Activated T-cell treated with anti-CD3 and anti-CD28 coated beads for 24 hours (primary cell): ENCODE measurements at regions not wholly inside any gene's neighbourhood (a gene's known extent, or its start where the extent isn't known, plus 50 kb on each side); places are given as distances from the start of the nearest gene placed in this dataset.
"Not testable (repeated sequence)": the region's sequence is repeated elsewhere in the genome, so short reads cannot be mapped to it uniquely, and the experiment has no call there.

Source experiments
- DNase-seq: peaks from one replicate; pipeline ENCODE4 v3.0.0-alpha.2; 2020; ENCODE audit warnings: low read depth

- not testable (repeated sequence) for DNase-seq
These were observed 89.5 kb upstream of the SPDYE9 start for GRCh38 chr7:73175322-73175721.

DNA sequence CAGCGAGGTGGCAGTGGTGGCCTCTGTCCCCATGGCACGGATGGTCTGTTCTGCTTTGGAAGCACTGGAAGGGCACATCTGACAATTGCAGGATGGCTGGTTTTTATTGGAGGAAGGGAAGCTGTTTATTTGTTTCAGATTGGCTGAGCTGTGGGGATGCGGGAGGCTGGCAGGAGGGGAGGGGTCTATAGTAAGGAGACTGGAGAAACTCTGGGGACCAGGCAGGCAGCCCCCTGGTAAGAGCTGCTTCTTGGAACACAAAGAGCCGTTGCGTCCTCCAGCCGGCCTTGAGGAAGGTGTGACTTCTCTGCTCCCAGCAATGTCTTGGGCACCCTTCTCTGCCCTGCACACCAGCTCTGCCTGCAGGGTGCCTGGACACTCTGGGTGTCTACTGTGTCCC is 85.1 kb upstream of the SPDYE9 start:
- not testable (repeated sequence) for DNase-seq

DNA sequence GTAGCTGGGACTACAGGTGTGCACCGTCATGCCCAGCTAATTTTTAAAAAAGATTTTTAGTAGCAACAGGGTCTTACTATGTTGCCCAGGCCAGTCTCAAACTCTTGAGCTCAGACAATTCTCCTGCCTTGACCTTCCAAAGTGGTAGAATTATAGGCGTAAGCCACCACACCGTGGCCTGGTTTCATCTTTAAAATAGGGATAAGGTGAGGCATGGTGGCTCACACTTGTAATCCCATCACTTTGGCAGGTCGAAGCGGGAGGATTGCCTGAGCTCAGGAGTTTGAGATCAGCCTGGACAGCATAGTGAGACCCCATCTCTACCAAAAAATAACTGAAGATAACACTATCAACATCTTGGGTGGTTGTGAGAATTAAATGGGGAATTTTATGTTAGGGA is 84.6 kb upstream of the SPDYE9 start:
- not testable (repeated sequence) for DNase-seq

DNA sequence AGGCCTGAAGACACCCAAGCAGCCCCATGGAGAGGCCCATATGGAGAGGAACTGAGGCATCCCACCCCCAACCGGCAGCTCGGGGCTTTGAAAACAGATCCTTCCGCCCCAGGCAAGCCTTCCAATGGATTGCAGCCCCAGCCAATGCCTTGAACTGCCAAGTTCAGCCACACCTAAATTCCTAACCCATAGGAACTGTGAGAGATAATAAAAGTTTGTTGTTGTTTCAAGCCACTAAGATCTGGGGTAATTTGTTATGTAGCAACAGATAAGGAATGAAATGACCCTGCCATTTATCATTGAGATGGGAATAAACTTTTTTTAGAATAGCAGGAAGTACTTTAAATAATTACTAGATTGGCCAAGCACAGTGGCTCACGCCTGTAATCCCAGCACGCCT is 80.3 kb upstream of the SPDYE9 start:
- not testable (repeated sequence) for DNase-seq

DNA sequence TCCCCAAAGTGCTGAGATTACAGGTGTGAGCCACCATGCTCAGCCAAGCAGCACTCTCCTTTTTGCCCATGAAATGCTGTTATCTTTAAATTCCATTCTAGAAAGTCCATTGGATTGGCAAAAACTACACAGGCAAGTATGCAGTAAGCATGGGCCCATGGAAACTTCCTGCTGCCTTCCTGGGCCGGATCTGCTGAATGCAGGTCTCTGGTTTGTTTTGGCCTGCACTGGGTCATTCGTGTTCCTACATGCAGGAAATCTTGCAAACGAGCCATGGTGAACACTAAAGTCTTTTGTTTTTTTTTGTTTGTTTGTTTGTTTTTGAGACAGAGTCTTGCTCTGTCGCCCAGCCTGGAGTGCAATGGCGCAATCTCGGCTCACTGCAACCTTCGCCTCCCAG is 76.8 kb upstream of the SPDYE9 start:
- DNase-seq = not testable (repeated sequence)

DNA sequence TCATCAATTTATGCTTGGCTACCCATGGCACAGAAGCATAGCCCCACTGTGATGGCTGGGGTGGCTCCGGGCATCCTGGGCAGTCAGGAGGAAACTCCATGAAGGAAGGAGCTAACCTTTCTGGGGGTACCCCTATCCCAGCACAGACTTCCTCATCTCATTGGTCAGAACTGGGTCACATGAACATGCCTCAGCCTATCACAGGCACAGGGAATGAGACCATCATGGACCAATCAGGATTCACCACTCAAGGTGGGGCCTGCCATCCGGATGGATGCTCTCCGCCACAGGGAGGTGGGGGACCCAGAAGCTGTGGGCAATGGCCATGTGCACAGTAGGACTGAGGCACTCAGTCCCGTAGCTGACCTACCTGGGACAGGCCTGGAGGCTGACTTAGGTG is 75.9 kb upstream of the SPDYE9 start:
- DNase-seq = not testable (repeated sequence)

- not testable (repeated sequence) for DNase-seq
These were observed 71.4 kb upstream of the SPDYE9 start for GRCh38 chr7:73157169-73157661.

GRCh38 chr7:73156510-73157168 is 70.8 kb upstream of the SPDYE9 start:
- not testable (repeated sequence) for DNase-seq

- DNase-seq = peak; percentile 67
These were observed 68.8 kb upstream of the SPDYE9 start for GRCh38 chr7:73154586-73155038.

- not testable (repeated sequence) for DNase-seq
These were observed 68.2 kb upstream of the SPDYE9 start for GRCh38 chr7:73153921-73154585.

DNA sequence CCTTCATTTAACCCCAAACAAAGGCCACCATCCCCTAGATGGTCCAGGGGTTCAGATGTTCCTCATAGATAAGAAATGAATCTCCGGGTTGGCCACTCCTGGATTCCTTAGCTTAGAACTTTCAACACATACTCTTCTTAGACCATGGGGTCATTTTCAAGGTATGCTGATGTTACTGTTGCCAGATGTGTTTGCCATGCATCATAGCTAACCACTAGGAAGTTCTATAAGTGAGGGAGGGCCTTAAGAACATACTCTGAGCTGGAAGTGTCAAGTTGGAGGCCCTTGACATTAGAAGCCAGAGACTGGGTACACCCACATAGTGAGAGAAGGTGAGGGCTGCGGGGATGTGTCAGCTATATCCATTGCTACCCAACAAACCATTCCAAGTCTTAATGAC is 62.7 kb upstream of the SPDYE9 start:
- not testable (repeated sequence) for DNase-seq

DNA sequence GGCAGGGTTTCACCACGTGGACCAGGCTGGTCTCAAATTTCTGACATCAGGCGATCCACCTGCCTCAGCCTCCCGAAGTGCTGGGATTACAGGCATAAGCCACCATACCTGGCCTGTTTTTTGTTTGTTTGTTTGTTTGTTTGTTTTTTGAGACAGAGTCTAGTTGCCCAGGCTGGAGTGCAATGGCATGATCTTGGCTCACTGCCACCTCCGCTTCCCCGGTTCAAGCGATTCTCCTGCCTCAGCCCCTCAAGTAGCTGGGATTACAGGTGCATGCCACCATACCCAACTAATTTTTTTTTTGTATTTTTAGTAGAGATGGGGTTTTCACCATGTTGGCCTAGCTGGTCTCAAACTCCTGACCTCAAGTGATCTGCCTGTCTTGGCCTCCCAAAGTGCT is 61.8 kb upstream of the SPDYE9 start:
- not testable (repeated sequence) for DNase-seq

DNA sequence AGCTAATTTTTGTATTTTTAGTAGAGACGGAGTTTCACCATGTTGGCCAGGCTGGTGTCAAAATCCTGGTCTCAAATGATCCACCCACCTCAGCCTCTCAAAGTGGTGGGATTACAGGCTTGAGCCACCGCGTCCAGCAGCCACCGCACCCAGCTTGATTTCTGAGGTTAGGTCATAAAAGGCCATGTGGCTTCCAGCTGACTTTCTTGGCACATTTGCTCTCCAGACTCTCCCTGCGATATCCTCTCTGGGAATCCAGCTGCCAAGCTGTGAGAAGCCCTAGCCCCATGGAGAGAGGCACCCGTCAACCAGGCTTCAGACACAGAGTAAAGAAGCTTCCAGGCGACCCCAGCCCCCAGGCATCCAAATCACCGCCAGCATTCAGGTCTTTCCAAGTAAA is 58.2 kb upstream of the SPDYE9 start:
- DNase-seq = not testable (repeated sequence)

- DNase-seq = not testable (repeated sequence)
These were observed 52.1 kb upstream of the SPDYE9 start for GRCh38 chr7:73137922-73138321.
